Amygdala (tissue), 56 donors: ENCODE measurements at regions not wholly inside any gene's neighbourhood (a gene's known extent, or its start where the extent isn't known, plus 50 kb on each side); places are given as distances from the start of the nearest gene placed in this dataset.

Experiments used
- DNase-seq, 56 donors: peaks; one replicate each; lab custom pipeline; 2025; lab: John Stamatoyannopoulos, UW

DNA sequence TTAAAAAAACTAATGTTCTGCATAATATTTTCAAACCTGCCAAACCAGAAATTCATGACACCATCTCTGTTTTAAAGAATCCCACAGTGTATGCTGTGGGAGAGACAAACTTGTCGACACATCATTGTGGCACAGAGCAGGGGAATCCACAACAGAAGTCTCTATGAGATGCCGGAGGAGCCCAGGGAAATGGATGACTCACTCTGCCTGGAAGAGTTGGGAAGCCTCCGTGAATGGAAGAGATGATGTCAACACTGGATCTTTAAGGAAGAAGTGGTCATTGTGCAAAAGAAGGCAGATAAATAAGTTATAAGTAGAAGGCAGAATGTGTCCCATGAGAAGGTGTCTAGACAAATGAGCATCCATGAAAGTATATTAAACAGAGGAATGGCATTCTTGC, 595.1 kb downstream of the RAB28 start:
- no peak for DNase-seq

DNA sequence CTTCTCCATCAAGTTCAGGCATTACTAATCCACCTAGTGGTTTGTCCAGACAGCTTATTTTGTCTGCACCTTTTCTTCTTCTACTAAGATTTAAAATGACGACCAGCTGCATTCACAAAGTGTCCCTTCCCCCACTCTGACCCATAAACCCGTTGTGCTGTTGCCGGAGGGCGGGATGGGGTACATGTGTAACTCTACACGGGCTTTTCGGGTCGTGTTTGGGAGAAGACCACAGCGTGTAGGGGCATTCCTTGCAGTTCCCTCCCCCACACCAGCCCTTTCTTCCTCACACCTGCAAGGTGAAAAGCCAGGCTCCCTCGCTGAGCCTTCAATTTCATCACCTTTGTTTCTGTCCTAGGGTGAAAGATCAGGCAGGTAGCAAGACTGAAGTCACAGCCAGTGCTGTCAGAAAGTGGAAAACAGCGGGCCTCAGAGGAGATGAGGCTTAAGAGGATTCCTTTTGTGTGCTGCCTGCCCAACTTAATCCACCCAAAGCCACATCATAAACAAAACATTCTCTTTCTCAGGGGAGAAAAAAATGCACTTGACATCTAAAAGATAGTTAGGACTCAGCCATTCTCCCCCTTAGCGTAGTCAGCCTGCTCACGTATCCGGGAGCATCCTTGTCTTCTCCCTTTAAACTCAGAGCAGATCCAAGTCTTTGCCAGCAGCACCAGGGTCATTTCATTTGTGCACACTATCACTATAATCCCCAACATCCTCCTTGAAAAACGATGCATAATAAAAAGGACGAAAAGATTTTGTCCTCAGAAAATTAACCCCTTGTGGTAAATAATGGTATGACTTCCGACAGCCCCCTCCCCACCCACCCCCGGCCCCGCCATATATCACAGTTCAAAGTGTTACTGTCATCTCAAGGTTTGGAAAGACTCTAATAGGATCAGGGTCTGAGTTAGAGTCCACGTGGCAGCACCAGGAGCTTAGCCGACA, 599.0 kb downstream of the RAB28 start:
- no peak for DNase-seq

DNA sequence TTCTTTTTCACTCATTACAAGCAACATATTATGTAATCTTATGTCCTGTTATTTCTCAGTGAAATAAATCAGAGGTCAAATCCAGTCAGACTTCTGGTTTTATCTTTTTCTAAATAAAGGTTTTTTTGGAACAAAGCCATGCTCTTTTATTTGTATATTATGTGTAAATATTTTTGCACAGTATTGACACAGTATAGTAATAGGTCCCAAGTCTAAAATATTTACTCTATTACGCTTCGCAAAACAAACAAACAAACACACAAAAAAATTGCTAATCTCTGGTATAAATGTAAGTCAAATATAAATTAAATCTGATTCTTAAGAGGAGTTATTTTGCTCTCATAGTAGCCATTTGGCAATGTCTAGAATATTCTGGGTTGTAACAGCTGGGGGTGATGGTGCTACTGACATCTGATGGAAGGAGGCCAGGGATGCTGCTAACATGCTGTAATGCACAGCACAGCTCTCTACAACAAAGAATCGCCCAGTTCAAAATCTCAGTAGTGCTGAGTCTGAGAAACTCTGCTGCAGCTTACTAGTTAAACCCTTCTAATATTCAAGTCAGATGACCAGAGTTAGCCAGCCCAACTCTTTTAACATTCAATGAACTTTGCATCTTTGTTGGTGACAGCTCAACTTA, 602.1 kb downstream of the RAB28 start:
- peak in 11 of 56 donors; percentile 0 to 24 (median 6) for DNase-seq

DNA sequence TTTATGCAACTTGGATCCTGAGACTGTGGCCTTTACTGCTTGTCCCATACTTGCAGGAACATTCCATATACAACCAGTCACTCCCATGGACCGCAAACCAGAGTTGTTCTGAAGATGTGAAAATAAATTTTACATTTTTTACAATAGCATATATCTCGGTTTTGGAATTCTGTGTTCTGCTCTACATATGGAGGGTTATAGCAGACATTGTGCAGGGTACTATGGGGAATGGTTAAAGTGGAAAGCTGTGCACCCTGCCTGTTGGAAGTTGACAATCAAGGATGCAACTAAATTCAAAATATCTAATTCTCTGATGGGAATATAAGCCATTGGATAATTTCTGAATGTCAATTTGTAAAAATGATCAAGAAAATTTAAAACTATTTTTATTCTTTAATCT, 603.3 kb downstream of the RAB28 start:
- DNase-seq, result no peak

DNA sequence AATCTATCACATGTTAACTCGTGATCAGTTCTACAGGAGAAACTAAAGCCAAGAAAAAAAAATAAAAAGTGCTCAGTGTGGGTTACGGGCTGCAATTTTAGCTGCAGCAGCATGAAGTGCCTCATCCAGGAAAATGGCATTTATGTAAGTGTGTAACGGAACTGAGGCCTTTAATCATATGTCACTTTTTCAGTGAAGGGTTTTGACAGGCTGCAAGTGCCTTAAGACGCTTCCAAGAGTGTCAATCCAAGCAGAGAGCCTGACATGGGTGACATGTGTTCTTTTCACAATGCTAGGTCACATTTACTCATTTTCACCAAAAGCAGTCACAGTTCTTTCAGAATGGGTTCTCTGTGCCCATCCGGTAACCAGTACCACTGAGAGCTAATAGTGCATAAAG, 604.6 kb downstream of the RAB28 start:
- DNase-seq, result no peak

DNA sequence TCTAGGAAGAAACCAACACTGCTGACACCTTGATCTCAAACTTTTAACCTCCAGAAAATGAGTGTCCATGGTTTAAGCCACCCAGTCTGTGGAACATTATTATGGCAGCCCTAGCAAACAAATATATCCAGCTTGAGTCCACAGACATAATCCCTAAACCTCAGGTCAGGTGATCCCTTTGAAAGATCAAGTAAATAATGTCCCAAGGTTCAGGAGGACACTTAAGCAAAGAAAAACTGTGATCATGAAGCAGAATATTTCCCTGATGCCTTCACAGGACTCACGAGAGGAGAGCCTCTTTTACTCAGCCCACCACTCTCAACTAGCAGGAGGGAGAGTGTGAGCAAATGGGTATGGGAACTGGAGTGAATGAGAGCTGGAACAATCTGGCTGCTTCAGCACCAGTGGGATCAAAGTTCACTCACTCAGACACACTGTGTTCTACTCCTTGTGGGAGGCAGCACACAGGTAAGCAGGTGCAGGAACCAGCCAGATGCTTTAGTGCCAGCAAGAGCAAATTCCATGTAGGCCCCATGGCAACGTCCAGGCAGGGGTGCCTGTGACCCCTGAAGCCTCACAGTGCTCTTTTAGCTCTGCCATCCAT, 608.4 kb downstream of the RAB28 start:
- no peak for DNase-seq

DNA sequence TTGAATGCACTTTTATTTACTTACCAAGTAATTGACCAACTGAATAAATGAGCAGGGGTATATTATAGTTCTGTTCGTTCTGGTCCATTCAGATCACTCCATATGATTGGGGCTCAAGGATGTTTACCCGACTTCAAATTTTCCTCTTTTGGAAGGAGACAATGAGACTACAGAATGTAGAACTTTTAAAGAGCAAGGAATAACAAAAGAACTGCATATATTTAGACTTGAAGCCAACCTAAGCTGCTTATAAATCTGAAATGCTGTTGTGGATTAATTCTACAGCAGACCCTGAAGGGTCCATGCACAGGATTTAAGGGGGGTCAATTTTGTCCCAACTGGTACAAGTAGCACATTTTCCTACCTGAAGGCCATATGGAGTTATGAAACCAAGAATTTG, 610.8 kb downstream of the RAB28 start:
- DNase-seq, result no peak

DNA sequence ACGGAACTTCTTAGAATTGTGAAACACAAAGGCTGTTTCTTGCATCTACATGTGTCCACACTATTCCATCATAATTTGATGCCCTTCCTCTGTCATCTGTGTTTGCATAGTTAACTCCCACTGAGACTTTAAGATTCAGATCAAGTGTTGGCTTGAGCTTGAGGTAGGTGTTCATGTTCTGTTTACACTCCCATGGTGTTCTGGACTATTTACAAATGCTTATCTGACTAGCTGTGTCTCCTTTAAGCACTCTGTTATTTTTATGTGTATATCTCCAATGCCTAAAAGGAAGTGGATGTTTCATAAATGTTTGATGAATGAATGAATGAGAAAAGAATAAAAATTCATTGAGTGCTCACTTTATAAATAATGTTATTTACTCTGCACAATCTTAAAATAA, 622.7 kb downstream of the RAB28 start:
- no peak for DNase-seq

DNA sequence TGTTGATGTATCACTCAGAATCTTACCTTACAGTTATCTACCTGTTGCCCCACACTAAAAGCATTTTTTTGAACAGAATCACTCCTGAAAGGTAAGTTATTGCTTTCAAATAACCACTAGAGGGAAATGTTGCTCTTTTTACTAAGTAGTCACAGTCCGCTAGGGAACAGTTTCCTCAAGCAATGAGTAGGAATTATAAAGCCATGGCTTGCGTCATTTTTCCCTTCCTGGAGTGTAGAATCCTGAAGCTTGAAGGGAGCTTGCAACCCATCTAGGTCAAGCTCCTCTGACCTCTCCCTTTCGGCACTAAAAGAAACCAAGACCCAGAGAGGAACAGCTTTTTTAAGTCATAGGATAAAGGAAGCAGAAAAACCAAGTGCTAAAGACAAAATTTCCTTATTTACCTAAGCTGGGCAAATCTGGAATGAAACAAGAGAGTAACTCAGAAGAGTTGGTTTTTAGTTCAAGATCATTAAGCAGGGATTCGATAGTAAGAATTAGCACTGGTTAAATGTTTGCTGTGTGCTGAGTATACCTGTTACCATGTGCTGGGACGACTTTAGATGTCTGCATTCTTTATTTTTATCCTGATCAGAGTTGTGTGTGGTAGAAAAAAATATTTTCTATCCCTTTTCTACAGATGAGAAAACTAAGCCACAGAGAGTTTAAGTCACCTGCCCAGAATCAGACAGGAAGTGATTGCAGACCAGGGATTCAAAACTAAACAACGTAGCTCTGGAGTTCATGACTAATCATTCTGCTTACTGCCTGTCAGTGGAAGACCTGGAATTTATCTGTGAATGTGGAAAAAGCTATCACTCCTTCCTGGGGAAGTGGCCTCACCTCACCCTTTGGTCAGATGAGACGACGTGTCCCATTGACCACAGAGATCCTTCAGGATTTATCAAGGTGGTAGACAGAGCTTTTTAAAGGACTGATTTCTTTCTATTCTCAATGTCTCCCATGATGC, 631.5 kb downstream of the RAB28 start:
- DNase-seq, result peak in 5 of 56 donors; percentile 0 to 7 (median 2)

DNA sequence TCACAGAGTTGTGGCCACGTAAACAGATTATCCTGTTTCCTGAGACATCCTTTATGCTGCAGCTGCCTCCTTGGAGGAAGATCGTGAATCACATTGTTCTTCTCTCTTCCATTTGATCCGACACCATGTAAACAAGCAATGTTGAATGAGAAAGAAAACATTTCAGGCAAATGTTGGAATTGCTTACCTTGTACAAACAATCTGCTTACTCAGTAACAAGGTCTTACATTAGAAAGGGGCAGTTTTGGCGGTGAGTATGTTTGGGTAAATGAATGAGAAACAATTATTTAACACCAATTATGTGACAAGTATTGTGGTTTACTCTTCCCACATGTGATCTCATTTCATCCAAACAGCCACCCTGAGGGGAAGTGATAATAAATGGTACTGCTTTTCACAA, 637.8 kb downstream of the RAB28 start:
- DNase-seq, result no peak

DNA sequence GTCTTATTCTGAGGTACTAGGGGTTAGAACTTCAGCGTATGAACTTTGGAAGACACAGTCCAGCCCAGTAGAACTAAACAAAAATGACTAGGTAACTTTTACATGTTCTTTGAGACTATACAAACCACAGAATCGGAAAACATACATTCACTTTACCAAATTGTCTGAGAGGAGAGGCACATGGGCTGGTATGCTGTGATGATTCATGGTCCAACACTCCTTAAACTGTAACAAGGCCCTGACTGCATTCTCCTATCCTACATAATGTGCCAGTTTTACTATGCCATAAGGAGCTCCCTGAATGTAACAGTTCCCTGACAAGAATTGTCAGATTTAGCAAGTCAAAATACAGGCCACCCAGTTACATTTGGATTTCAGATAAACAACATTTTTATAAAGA, 640.0 kb downstream of the RAB28 start:
- no peak for DNase-seq

DNA sequence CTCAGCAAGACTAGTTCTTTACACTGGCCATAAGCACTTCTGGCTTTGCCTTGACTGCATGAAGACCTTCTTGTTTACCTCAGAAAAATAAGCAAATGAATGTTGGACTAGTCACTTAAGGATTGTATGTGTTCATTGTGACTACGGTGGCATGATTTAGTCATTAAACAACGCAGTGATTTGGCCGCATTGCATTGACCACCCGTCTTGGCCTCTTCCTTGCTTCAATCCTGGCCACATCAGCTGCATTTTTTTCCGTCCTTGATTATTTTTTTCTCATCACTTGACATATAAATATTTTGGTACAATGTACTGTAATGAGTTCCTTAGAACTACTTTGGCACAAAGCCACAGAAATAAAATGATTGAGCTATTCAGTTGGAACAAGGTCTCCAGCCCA, 656.2 kb downstream of the RAB28 start:
- DNase-seq, result no peak

DNA sequence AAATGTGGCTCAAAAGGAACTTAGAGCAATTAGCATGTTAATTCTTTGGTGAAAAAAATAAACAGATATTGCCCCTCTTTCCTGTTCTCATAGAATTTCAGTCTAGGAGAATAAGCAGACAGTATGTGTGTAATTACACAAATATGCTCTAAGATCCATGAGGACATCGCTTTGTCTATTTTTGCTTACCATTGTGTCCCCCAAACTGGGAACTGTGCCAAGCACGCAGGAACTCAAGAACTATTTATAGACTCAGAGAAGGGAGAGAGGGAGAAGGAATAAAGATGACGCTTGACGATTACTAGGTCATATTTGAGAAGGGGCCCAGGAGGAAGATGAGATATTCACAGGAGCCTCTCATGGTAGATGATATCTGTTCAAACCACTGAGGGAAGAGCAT, 692.6 kb downstream of the RAB28 start:
- no peak for DNase-seq

DNA sequence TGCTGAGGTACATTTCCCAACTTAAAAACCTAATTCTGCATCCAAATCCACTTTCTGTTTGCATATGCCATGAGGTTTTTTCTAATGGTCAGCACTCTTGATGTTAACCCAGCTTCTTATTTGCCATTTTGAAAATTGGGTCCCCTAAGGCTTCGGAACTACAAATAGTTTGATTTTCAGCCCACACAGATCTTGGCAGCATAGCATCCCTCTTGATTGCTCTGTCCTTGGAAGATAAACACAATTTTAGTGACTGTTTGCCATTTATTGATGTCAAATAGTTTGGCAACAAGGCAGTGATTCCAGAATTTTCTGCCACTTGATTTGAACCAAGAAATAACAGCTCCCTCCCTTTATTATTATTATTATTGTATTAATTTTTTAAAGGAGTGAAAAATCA, 696.9 kb downstream of the RAB28 start:
- DNase-seq, result no peak

DNA sequence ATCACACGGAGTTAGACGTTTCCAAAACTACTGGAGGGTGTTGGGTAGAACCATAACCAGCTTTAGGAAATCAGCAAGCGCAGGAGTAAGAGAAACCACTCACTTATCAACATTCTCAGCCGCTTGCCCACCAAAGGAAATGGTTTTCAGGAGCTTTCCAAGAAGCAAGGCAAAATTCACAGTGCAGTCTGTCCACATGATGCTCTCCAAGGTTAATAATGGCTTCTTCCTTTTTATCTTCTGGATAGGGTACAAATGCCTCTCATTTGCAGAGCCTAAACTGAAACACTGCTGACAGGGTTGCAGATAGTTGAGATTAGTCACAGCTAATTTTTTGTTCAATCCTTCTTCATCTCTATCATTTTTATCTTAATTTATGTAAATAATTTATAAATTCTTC, 705.4 kb downstream of the RAB28 start:
- no peak for DNase-seq

DNA sequence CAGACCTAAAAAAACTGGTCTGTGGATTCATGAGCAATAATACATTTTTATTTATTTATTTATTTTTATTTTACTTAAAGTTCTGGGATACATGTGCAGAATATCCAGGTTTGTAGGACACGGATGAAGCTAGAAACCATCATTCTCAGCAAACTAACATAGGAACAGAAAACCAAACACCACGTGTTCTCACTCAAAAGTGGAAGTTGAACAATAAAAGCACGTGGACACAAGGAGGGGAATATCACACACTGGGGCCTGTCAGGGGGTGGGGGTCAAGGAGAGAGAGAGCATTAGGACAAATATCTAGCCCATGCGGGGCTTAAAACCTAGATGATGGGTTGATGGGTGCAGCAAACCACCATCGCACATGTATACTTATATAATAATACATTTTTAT, 705.9 kb downstream of the RAB28 start:
- no peak for DNase-seq

DNA sequence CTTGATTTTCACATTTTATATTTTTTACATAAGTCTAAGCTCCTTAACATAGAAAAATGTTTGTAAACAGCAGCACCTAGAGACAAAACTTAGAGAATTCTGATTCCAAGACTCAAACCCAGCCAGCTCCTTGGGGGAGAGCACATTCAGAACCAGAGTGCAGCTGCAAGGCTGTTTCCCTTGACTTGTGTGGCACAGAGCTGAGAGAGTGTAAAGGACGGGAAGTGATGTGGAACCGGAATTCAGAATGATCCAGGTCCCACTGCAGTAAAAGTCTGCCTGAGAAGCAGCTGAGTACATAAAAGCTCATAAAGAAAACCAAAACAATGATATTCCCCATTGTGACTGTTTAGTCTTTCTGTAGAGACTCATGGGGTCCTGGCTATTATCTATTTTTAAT, 713.8 kb downstream of the RAB28 start:
- DNase-seq, result no peak

DNA sequence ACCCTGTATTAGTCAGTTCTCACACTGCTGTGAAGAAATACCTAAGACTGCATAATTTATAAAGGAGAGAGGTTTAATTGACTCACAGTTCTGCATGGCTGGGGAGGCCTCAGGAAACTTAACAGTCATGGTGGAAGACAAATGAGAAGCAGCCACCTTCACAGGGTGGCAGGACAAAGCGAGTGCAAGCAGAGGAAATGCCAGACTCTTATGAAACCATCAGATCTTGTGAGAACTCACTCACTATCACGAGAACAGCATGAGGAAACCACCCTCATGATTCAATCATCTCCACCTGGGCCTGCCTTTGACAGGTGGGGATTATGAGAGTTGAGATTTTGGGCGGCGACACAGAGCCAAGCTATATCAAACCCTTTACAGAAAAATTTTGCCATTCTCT, 722.4 kb downstream of the RAB28 start:
- DNase-seq, result no peak

DNA sequence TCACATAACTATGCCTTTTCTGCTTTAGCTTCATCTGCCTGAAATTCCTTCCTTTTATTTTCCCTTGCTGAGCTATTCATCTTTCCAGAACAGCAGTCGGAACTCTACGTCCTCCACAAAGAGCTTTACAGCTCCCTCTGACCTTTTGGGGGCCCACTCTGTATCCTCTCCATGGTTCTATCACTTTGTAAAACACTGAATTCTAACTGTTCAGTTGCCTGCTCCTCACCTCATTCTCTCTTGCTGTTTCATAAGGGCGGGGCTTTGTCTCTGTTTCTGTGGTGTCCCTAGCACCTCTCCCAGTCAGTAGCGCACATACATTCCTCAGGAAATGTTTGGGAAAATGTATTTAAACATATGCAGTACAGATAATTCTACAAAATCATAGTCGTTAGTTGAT, 737.0 kb downstream of the RAB28 start:
- no peak for DNase-seq

DNA sequence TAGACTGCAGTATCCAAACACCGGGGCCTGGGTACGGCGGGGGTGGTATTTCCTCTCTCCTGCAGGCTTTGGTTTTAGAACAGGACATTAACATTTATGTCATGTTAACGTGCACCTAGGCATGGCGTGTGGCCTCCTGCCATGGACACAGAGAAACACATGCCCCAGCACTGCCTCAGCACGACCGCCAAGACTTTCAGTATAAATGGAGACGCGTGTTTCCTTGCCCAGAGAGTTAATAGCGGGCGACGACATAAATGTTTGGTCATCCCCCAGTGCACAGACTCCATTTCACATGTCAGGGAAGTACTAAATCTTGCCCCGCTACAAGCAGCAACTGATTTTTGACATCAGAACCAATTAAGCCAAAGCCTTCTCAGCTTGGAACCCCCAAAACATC, 737.9 kb downstream of the RAB28 start:
- DNase-seq, result no peak

DNA sequence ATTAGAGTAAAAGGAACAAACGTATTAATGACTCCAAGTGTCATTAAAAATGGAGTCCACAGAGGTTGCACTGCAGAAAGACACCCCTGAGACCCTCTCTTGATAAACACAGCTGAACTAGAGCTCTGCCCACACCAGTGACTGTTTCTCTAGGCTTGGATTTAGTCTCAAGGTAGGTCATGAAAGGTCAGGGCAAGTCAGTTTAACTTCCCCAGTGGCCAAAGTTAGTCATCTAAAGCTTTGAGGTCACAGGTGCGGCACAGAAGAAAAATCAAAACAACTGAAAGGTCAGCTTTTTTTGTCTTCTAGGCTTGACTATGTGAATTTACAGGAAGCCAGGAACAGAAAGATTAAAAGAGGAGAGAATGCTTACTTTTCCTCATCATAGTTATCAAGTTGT, 749.6 kb downstream of the RAB28 start:
- DNase-seq, result no peak
